ENCODE measurements at regions not wholly inside any gene's neighbourhood (a gene's known extent, or its start where the extent isn't known, plus 50 kb on each side); places are given as distances from the start of the nearest gene placed in this dataset.

DNA sequence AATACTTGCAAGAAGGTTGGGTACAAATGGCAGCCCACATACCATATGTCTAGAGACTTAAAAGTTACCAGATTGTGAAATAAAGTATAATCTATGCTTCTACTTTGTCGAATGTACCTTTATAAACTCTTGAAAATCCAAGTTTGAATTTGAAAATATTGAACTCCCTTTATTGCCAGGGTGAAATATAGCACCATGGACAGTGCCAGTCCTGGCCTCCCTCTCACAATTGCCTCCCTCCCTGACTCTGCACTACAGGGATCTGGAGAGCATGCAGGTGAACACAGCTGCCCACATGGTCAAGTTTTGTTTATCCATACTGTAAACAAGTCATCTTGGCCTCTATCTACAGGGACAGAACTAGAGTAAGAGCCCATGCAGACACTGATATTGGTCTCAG, 394.1 kb upstream of the SLITRK6 start:
- Histone ChIP-seq H2AFZ (ENCODE audit: low read length) (no peak overlapping the region), H3K9me3 (ENCODE audit: low read length) (no peaks in the 10 kb centered on the region), H3K4me3 (replicated peaks in 1 of 3; ENCODE audit: insufficient read depth in 1 of 3, low read depth in 2 of 3, low read length in 3 of 3) (no peak overlapping the region), H3K4me2 (ENCODE audit: low read depth, low read length) (no peak overlapping the region), H3K36me3 (replicated peaks in 1 of 2; ENCODE audit: control insufficient read depth in 1 of 2, insufficient read depth in 2 of 2, low read length in 2 of 2) (no peaks in the 10 kb centered on the region), H3K27me3 (ENCODE audit: control insufficient read depth in 1 of 2, insufficient read depth in 2 of 2, low read length in 2 of 2) (no peaks in the 10 kb centered on the region), H3K9ac (ENCODE audit: insufficient read depth, low read depth, low read length) (no peak overlapping the region), H3K79me2 (ENCODE audit: insufficient read depth, low read length) (no peaks in the 10 kb centered on the region), H3K4me1 (ENCODE audit: insufficient read depth, low read length) (no peaks in the 10 kb centered on the region), H4K20me1 (ENCODE audit: insufficient read depth, low read length) (no peaks in the 10 kb centered on the region), H3K27ac (ENCODE audit: extremely low read length, insufficient read depth, low read length) (no peak overlapping the region)
- ChIA-PET CTCF (ENCODE audit: low intra/inter-chr PET ratio, low total read pairs) (no interaction called here), POLR2A (no interaction called here)
- FAIRE-seq (no peak), DNase-seq (ENCODE audit: low spot score) (no peak), ATAC-seq (no peak)
- intact Hi-C loops (cut with micrococcal nuclease; ENCODE audit: unreplicated experiment) = no loop called here
- BruUV-seq (replicated peaks) = no TSS peak
- WGBS (ENCODE audit: low lambda C conversion rate) = 3% methylated on average over 1 of the region's 1 CpG
- in situ Hi-C loops (cut with HindIII; ENCODE audit: extremely low pct_ligation_motif_present, low pct_unique_long_range_greater_than_20kb) = no loop called here
- TF ChIP-seq MIER2 (CRISPR knock-in tag; IDR thresholded peaks at IDR 0.05) = peak; percentile 53; the same call in 1 of the 2 replicates
- no peak for TF ChIP-seq ZNF569 (CRISPR knock-in tag; IDR thresholded peaks at IDR 0.05; ENCODE audit: borderline replicate concordance)
- peak; percentile 41 to 90 for TF ChIP-seq REST (IDR thresholded peaks at IDR 0.05; ENCODE audit: borderline replicate concordance in 1 of 2, low read depth in 1 of 2, low read length in 2 of 2)
- TF ChIP-seq AFF4 (CRISPR knock-in tag; IDR thresholded peaks at IDR 0.05) = no peak

All from HepG2 (cell line).